A673 (cell line): ENCODE measurements at regions not wholly inside any gene's neighbourhood (a gene's known extent, or its start where the extent isn't known, plus 50 kb on each side); places are given as distances from the start of the nearest gene placed in this dataset.

Experiments used
- BruUV-seq: library from RNA; stranded (reverse); fragments of 400-500 nt; replicated peaks from 2 replicates; lab custom pipeline; 2021; lab: Mats Ljungman, UMichigan
- CTCF ChIA-PET: fragments of 300-600 bp; sonication (Branson Sonifier 250); formaldehyde crosslinking; loops from one replicate; lab custom pipeline; 2022; ENCODE audit warnings: antibody characterized with exemption; lab: Charles Lee
- POLR2A ChIA-PET: fragments of 300-600 bp; sonication (Branson Sonifier 250); formaldehyde crosslinking; loops from one replicate; lab custom pipeline; 2022; ENCODE audit warnings: antibody characterized with exemption; ENCODE audit not compliant: low non-redundant PET; lab: Charles Lee
- DNase-seq: peaks from one replicate; pipeline ENCODE4 v3.0.0-alpha.2; 2015; ENCODE audit warnings: low spot score
- H3K27ac ChIP-seq: fragments of 200-600 bp; sonication (generic); 2 replicates; pipeline ENCODE4 v1.5.1; 2016; ENCODE audit warnings: mixed run types, low read depth, mild to moderate bottlenecking, mixed read lengths, antibody characterized with exemption, low read length; ENCODE audit not compliant: poor library complexity, severe bottlenecking
- H3K27me3 ChIP-seq: fragments of 200-600 bp; sonication (generic); replicated peaks from 2 replicates; pipeline ENCODE4 v1.6.1; 2017; ENCODE audit warnings: mixed run types, low read depth, mild to moderate bottlenecking, mixed read lengths, antibody characterized with exemption, low read length; ENCODE audit not compliant: insufficient read depth, poor library complexity
- H3K36me3 ChIP-seq: fragments of 200-600 bp; sonication (generic); 2 replicates; pipeline ENCODE4 v1.6.1; 2016; ENCODE audit warnings: mixed run types, mild to moderate bottlenecking, mixed read lengths, antibody characterized with exemption, low read length; ENCODE audit not compliant: insufficient read depth, poor library complexity, severe bottlenecking
- H3K4me1 ChIP-seq: fragments of 200-600 bp; sonication (generic); 2 replicates; pipeline ENCODE4 v1.6.1; 2017; ENCODE audit warnings: mixed run types, mild to moderate bottlenecking, mixed read lengths, antibody characterized with exemption, low read length; ENCODE audit not compliant: insufficient read depth, poor library complexity, severe bottlenecking
- H3K4me3 ChIP-seq: fragments of 200-600 bp; sonication (generic); 2 replicates; pipeline ENCODE4 v1.5.1; 2016; ENCODE audit warnings: low read depth, mixed run types, mild to moderate bottlenecking, mixed read lengths, low read length; ENCODE audit not compliant: poor library complexity, severe bottlenecking
- H3K9me3 ChIP-seq: fragments of 200-600 bp; sonication (generic); 2 replicates; pipeline ENCODE4 v1.6.1; 2016; ENCODE audit warnings: mixed run types, low read depth, mild to moderate bottlenecking, mixed read lengths, antibody characterized with exemption, low read length; ENCODE audit not compliant: poor library complexity, severe bottlenecking
- CTCF ChIP-seq: fragments of 300-800, 200-600 bp; sonication (generic); conservative IDR thresholded peaks from 2 replicates; pipeline ENCODE4 v1.5.1; 2017; ENCODE audit warnings: low read depth, mild to moderate bottlenecking, antibody characterized with exemption, low read length, moderate library complexity, mixed read lengths
- EZH2 ChIP-seq: fragments of 200-600 bp; sonication (generic); IDR thresholded peaks from 2 replicates; pipeline ENCODE4 v1.6.1; 2017; ENCODE audit warnings: borderline replicate concordance, low read depth, mild to moderate bottlenecking, mixed read lengths, antibody characterized with exemption, low read length; ENCODE audit not compliant: poor library complexity, severe bottlenecking
- intact Hi-C: fragments of 100-400 bp; cut with micrococcal nuclease; formaldehyde crosslinking; loops from one replicate; pipeline ENCODE4 v1.10.0; 2022; ENCODE audit not compliant: unreplicated experiment

- intact Hi-C loops: no loop called here
- DNase-seq: peak; percentile 19
- Histone ChIP-seq H3K9me3 (no peaks in the 10 kb centered on the region), H3K36me3 (no peaks in the 10 kb centered on the region), H3K27me3 (no peaks in the 10 kb centered on the region), H3K4me3 (no peak overlapping the region), H3K27ac (no peak overlapping the region), H3K4me1 (peaks cover 33% of the 10 kb centered on the region)
- no TSS peak for BruUV-seq
- CTCF ChIA-PET: no interaction called here
- TF ChIP-seq EZH2: no peak
- TF ChIP-seq CTCF: no peak
- POLR2A ChIA-PET: no interaction called here
Observed at GRCh38 chr2:75982719-75983118, 272.0 kb upstream of the GCFC2 start.

- ChIA-PET POLR2A (no interaction called here), CTCF (no interaction called here)
- BruUV-seq: no TSS peak
- Histone ChIP-seq H3K4me1 (no peaks in the 10 kb centered on the region), H3K27ac (no peak overlapping the region), H3K4me3 (no peak overlapping the region), H3K9me3 (no peaks in the 10 kb centered on the region), H3K27me3 (no peaks in the 10 kb centered on the region), H3K36me3 (no peaks in the 10 kb centered on the region)
- no peak for DNase-seq
- no peak for TF ChIP-seq CTCF
- no peak for TF ChIP-seq EZH2
- intact Hi-C loops: no loop called here
Observed at GRCh38 chr2:75964646-75965045, 253.9 kb upstream of the GCFC2 start.

GRCh38 chr2:75960472-75961009 is 249.8 kb upstream of the GCFC2 start:
- Histone ChIP-seq H3K27me3 (no peaks in the 10 kb centered on the region), H3K4me1 (no peaks in the 10 kb centered on the region), H3K27ac (no peak overlapping the region), H3K36me3 (no peaks in the 10 kb centered on the region), H3K9me3 (no peaks in the 10 kb centered on the region), H3K4me3 (no peak overlapping the region)
- no peak for DNase-seq
- BruUV-seq: no TSS peak
- ChIA-PET CTCF (no interaction called here), POLR2A (no interaction called here)
- TF ChIP-seq CTCF: no peak
- no peak for TF ChIP-seq EZH2
- intact Hi-C loops: no loop called here
